Large intestine (tissue), 3 donors: ENCODE measurements at regions not wholly inside any gene's neighbourhood (a gene's known extent, or its start where the extent isn't known, plus 50 kb on each side); places are given as distances from the start of the nearest gene placed in this dataset.

Source experiments
- DNase-seq, 2 donors: peaks; one replicate each; pipeline versions ENCODE4 v3.0.0 to v3.0.0-alpha.2; 2013
- H3K27ac ChIP-seq: one replicate; pipeline ENCODE4 v1.5.1; 2013; ENCODE audit warnings: low read length
- H3K27me3 ChIP-seq: 2 replicates; pipeline ENCODE4 v1.6.1; 2013; ENCODE audit warnings: low read length; ENCODE audit not compliant: control insufficient read depth, insufficient read depth
- H3K36me3 ChIP-seq: 2 replicates; pipeline ENCODE4 v1.6.1; 2013; ENCODE audit warnings: low read length; ENCODE audit not compliant: control insufficient read depth, insufficient read depth
- H3K4me1 ChIP-seq: one replicate; pipeline ENCODE4 v1.6.1; 2013; ENCODE audit warnings: low read length; ENCODE audit not compliant: control insufficient read depth, insufficient read depth
- H3K4me3 ChIP-seq: one replicate; pipeline ENCODE4 v1.5.1; 2013; ENCODE audit warnings: low read length
- H3K9me3 ChIP-seq: one replicate; pipeline ENCODE4 v1.6.1; 2013; ENCODE audit warnings: mild to moderate bottlenecking, low read depth, low read length, moderate library complexity; ENCODE audit not compliant: control insufficient read depth
- WGBS: methylation state at CpG from one replicate; pipeline ENCODE4 v1.1.5; 2013; ENCODE audit warnings: low lambda C conversion rate; ENCODE audit not compliant: insufficient coverage; 5-methylcytosine and 5-hydroxymethylcytosine counted together

DNA sequence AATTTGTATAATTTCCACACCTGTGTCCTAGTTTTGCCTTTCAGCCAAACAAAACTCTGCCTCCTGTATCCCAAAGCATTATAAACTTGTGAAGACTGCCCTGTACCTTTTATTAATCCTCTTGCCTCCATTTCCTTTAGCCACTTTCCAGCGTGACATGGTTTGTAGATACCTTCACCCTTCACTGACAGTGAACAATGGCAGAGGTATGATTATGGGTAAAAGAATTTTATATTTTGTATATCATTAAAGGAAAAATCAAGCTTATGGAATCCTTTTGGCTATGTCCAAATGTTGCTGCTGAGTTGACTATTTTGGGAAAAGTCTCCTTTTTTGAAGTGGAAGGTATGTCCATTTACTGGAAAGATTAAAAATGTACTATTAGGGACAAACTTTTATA, 251.7 kb downstream of the HNMT start:
- H3K27me3 ChIP-seq = no peaks in the 10 kb centered on the region
- no peak overlapping the region for H3K27ac ChIP-seq
- DNase-seq = no peak
- no peaks in the 10 kb centered on the region for H3K36me3 ChIP-seq
- H3K4me1 ChIP-seq = no peaks in the 10 kb centered on the region
- no peaks in the 10 kb centered on the region for H3K9me3 ChIP-seq
- WGBS = 100% methylated on average over 1 of the region's 1 CpG
- no peak overlapping the region for H3K4me3 ChIP-seq

DNA sequence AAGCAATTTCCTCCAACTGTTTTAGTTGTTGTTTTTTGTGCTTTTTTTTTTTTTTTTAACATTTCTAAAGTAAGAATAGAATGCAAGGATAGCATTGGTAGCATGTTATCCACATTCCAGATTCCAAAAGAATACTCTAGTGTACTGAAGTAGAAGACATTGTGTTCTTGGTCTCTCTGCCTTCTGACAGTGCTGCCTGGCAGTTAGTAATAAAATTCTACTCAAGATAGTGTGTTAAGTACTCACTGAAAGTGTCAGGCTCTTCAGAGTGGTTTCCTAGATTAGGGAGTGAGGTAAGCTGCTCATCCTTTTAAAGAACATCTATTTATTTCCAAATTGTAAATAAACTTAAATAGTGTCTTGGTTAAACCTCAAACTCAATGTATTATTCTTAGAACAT, 253.7 kb downstream of the HNMT start:
- Histone ChIP-seq H3K4me1 (no peaks in the 10 kb centered on the region), H3K4me3 (no peak overlapping the region), H3K9me3 (no peaks in the 10 kb centered on the region), H3K27me3 (no peaks in the 10 kb centered on the region), H3K27ac (no peak overlapping the region), H3K36me3 (no peaks in the 10 kb centered on the region)
- DNase-seq = no peak

DNA sequence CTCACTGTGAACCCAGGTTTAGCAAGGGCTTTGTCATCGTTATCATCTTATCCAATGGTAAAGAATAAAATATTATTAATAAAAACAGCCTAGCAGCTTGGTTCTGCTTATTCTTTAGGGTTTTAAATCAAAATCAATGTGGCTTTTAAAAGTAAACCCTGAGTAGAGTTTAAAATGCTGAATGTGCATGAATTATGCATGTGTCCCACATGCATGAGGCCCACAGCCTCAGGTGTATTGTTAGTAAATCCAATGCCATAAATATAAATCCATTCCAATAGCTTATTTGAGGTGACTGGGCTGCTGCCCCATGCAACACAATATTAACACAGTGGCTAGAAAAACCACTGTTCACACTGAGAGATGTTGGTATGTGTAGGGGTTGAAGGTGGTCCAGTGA, 254.1 kb downstream of the HNMT start:
- no peaks in the 10 kb centered on the region for H3K36me3 ChIP-seq
- WGBS = 100% methylated on average over 1 of the region's 1 CpG
- no peaks in the 10 kb centered on the region for H3K9me3 ChIP-seq
- no peaks in the 10 kb centered on the region for H3K4me1 ChIP-seq
- DNase-seq = no peak
- H3K27ac ChIP-seq = no peak overlapping the region
- no peaks in the 10 kb centered on the region for H3K27me3 ChIP-seq
- no peak overlapping the region for H3K4me3 ChIP-seq

DNA sequence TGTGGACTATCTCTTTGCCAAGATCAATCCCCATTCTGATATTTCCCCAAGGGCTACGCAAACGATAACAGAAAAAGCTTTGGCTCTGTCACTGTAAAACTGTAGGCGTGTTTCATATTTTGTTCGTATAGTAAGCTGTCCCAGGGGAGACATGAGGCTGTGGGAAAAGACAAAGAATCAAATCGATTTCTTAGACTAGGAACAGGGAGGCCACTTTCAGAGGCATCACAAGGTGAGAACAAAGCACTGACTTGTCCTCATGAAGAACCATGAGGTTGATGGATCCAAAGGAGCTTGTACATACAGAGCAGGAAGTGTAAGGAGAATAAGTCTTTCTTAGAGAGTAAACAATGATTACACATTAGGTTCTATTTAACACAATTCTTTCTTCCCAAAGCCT, 255.7 kb downstream of the HNMT start:
- H3K27ac ChIP-seq = no peak overlapping the region
- DNase-seq = no peak
- H3K27me3 ChIP-seq = no peaks in the 10 kb centered on the region
- H3K9me3 ChIP-seq = no peaks in the 10 kb centered on the region
- H3K4me1 ChIP-seq = no peaks in the 10 kb centered on the region
- H3K4me3 ChIP-seq = no peak overlapping the region
- no peaks in the 10 kb centered on the region for H3K36me3 ChIP-seq
- WGBS = no CpG with 5 or more reads among the region's 5 CpGs

DNA sequence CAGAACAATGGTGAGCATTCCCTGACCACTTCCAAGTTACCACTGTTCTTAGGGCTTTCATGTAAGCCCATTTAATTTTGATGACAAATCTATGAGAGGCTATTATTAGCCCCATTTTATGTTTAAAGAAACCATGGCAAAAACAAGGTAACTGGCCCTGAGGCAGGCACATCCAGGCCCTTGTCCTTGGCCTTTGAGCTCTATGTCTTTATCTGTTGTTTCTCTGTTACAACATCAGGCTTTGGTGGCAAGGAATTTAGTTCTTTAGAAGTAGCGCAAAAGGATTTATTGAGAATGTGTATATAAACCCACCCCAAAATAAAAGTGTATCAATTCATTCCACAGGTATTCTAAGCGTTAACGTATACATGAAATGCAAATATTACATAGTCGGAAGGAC, 257.1 kb downstream of the HNMT start:
- Histone ChIP-seq H3K9me3 (no peaks in the 10 kb centered on the region), H3K27me3 (no peaks in the 10 kb centered on the region), H3K36me3 (no peaks in the 10 kb centered on the region), H3K4me1 (no peaks in the 10 kb centered on the region), H3K27ac (no peak overlapping the region), H3K4me3 (no peak overlapping the region)
- WGBS = no CpG with 5 or more reads among the region's 4 CpGs
- DNase-seq = no peak

DNA sequence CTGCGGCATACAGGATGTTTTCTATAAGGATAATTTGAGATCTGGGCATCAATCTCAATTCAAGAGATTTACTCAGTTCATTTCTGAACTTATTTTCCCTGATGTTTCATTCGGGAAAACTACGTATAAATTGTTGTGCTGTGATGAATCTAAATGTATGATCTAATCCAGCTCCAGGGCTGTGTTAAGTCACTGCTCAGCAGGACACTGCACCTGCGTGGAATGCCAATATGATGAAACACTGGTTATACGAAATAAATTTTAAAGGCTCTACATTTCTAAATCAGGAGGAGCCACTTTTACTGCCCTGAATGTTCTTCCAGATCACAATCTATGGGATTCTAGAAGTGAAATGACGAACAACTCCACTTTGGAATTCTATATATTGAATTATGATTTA, 259.0 kb downstream of the HNMT start:
- WGBS = no CpG with 5 or more reads among the region's 6 CpGs
- Histone ChIP-seq H3K27me3 (no peaks in the 10 kb centered on the region), H3K4me3 (no peak overlapping the region), H3K36me3 (no peaks in the 10 kb centered on the region), H3K4me1 (no peaks in the 10 kb centered on the region), H3K27ac (no peak overlapping the region), H3K9me3 (no peaks in the 10 kb centered on the region)
- DNase-seq = no peak

DNA sequence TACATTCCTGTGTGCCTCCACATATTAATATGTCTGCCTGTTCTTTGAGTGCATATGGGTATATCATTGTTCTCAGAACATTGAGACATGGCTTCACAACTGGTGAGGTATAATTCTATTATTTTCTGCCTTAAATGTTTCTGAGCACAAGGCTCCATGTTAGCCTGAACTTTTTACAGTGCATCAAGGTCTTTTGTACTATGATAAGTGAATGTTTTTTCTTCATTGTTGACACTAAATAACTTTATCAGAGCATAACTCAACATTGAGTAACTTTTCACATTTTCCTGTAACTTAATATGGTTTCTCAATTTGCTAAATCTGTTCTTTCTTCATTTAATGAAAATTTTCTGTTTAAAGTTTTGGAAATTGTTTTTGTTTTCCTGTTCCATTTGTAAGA, 262.9 kb downstream of the HNMT start:
- H3K9me3 ChIP-seq = no peaks in the 10 kb centered on the region
- no peak overlapping the region for H3K27ac ChIP-seq
- no peaks in the 10 kb centered on the region for H3K27me3 ChIP-seq
- H3K4me3 ChIP-seq = no peak overlapping the region
- no peaks in the 10 kb centered on the region for H3K4me1 ChIP-seq
- H3K36me3 ChIP-seq = no peaks in the 10 kb centered on the region
- no peak for DNase-seq

DNA sequence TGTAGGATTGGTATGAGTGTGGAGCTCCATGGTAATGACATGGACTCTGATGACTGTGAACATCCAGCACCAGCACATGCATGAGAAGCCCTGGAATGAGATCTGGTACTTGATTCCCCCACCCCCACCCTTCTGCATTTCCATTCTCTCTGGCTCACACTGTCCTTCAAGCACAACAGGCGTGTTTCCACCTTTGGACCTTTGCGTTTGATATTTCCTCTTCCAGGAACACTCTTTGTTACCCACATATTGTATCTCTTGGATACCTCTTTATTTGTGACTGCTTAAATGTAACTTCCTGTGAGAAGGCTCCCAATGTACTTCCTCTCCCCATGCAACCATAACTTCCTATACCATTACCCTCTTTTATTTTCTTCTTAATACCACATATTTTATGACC, 263.8 kb downstream of the HNMT start:
- Histone ChIP-seq H3K4me3 (no peak overlapping the region), H3K9me3 (no peaks in the 10 kb centered on the region), H3K27me3 (no peaks in the 10 kb centered on the region), H3K4me1 (no peaks in the 10 kb centered on the region), H3K36me3 (no peaks in the 10 kb centered on the region), H3K27ac (no peak overlapping the region)
- no CpG with 5 or more reads among the region's 2 CpGs for WGBS
- DNase-seq = peak in 1 of 2 donors; percentile 20

DNA sequence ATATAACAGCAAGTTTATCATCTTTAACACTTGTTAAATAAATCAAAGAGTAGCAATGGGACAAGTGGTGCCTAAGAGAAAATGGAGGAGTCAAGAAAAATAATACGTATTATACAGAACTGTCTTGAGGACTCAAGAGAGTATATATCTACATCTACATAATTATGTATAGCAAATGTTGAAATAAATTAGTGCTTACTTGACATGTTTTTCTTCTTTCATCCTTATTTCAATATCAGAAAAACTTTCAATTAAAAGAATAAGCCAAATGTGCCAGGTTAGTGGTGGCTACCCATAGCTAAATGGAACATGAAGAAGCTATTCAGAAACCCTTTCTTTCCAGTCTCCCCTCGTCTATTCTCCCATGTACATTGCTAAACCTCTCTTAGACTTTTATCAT, 267.3 kb upstream of the SPOPL start:
- no peaks in the 10 kb centered on the region for H3K9me3 ChIP-seq
- no peak overlapping the region for H3K27ac ChIP-seq
- no peaks in the 10 kb centered on the region for H3K27me3 ChIP-seq
- no peak for DNase-seq
- 100% methylated on average over 1 of the region's 2 CpGs for WGBS
- H3K4me1 ChIP-seq = no peaks in the 10 kb centered on the region
- no peaks in the 10 kb centered on the region for H3K36me3 ChIP-seq
- no peak overlapping the region for H3K4me3 ChIP-seq

DNA sequence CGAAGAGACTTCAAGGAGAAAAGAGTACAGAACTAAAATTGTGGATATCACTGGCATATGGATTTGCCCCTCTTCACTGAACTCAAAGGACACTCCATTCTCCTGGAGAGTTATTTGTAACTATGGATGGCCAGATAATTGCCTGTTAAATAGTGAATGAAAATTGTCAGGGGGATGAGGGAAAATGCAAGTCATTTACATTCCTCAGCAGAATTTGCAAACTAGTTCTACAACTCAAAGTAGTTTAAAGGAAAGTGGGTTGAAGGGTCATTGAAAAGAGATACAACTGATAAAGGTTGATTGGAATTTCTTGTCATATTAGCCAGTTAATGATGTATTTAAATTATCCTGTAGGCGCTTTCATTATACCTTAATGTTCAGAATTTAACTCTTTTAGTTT, 266.5 kb upstream of the SPOPL start:
- Histone ChIP-seq H3K4me1 (no peaks in the 10 kb centered on the region), H3K36me3 (no peaks in the 10 kb centered on the region), H3K27ac (no peak overlapping the region), H3K4me3 (no peak overlapping the region), H3K9me3 (no peaks in the 10 kb centered on the region), H3K27me3 (no peaks in the 10 kb centered on the region)
- 100% methylated on average over 2 of the region's 2 CpGs for WGBS
- no peak for DNase-seq

DNA sequence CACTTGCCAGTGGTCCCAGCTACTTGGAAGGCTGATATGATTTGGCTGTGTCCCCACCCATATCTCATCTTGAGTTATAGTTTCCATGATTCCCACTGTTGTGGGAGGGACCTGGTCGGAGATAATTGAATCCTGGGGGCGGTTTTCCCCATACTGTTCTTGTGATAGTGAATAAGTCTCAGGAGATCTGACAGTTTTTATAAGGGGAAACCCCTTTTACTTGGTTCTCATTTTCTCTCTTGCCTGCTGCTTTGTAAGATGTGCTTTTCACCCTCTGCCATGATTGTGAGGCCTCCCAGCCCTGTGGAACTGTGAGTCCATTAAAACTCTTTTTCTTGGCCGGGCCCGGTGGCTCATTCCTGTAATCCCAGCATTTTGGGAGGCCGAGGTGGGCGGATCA, 265.4 kb upstream of the SPOPL start:
- H3K4me3 ChIP-seq = no peak overlapping the region
- no peaks in the 10 kb centered on the region for H3K36me3 ChIP-seq
- DNase-seq = no peak
- H3K27me3 ChIP-seq = no peaks in the 10 kb centered on the region
- H3K4me1 ChIP-seq = no peaks in the 10 kb centered on the region
- no peaks in the 10 kb centered on the region for H3K9me3 ChIP-seq
- WGBS = no CpG with 5 or more reads among the region's 6 CpGs
- H3K27ac ChIP-seq = no peak overlapping the region
